Liver (tissue), 7 donors: ENCODE measurements at regions not wholly inside any gene's neighbourhood (a gene's known extent, or its start where the extent isn't known, plus 50 kb on each side); places are given as distances from the start of the nearest gene placed in this dataset.
"Not testable (repeated sequence)": the region's sequence is repeated elsewhere in the genome, so short reads cannot be mapped to it uniquely, and the experiment has no call there.

Experiments used
- DNase-seq: peaks from one replicate; pipeline ENCODE4 v3.0.0-alpha.2; 2017; ENCODE audit warnings: low spot score
- H3K27ac ChIP-seq, 2 donors: one replicate each; pipeline ENCODE4 v1.7.0; 2013; ENCODE audit warnings: inconsistent platforms in 2 of 2, low read length in 2 of 2, control low read depth in 1 of 2, low read depth in 1 of 2, mild to moderate bottlenecking in 1 of 2
- H3K27me3 ChIP-seq, 4 donors: one replicate each; pipeline versions ENCODE4 v1.6.1 to v1.7.0; 2013; ENCODE audit warnings: low read length in 3 of 4, inconsistent platforms in 1 of 4, mild to moderate bottlenecking in 1 of 4, moderate library complexity in 1 of 4; ENCODE audit not compliant: control insufficient read depth in 4 of 4, insufficient read depth in 4 of 4
- H3K36me3 ChIP-seq, 4 donors: one replicate each; pipeline versions ENCODE4 v1.6.1 to v1.7.0; 2013; ENCODE audit warnings: low read length in 3 of 4, mild to moderate bottlenecking in 3 of 4, low read depth in 1 of 4, moderate library complexity in 1 of 4; ENCODE audit not compliant: control insufficient read depth in 4 of 4, insufficient read depth in 3 of 4
- H3K4me1 ChIP-seq, 4 donors: one replicate each; pipeline versions ENCODE4 v1.6.1 to v1.7.0; 2013; ENCODE audit warnings: low read length in 3 of 4, mild to moderate bottlenecking in 3 of 4, moderate library complexity in 1 of 4; ENCODE audit not compliant: control insufficient read depth in 4 of 4, insufficient read depth in 4 of 4
- H3K4me3 ChIP-seq, 3 donors: one replicate each; pipeline versions ENCODE4 v1.6.1 to v1.7.0; 2013; ENCODE audit warnings: low read length in 3 of 3, control low read depth in 1 of 3, low read depth in 1 of 3, mild to moderate bottlenecking in 1 of 3
- H3K9ac ChIP-seq, 2 donors: one replicate each; pipeline ENCODE4 v1.7.0; 2013; ENCODE audit warnings: low read length in 2 of 2, mild to moderate bottlenecking in 2 of 2, moderate library complexity in 2 of 2, control low read depth in 1 of 2, low read depth in 1 of 2
- H3K9me3 ChIP-seq, 4 donors: one replicate each; pipeline versions ENCODE4 v1.6.1 to v1.7.0; 2013; ENCODE audit warnings: low read length in 3 of 4; ENCODE audit not compliant: control insufficient read depth in 4 of 4
- FOXA1 ChIP-seq: IDR thresholded peaks from 2 replicates; pipeline ENCODE4 v1.6.1; 2016; ENCODE audit warnings: antibody characterized with exemption
- FOXA2 ChIP-seq: IDR thresholded peaks from 2 replicates; pipeline ENCODE4 v1.6.1; 2016; ENCODE audit warnings: antibody characterized with exemption
- GABPA ChIP-seq, 2 donors: IDR thresholded peaks in 1 of 2; conservative IDR thresholded peaks in 1 of 2; 2 replicates each; pipeline ENCODE4 v1.6.1; 2016; ENCODE audit warnings: antibody characterized with exemption in 2 of 2, mild to moderate bottlenecking in 1 of 2, moderate library complexity in 1 of 2
- HNF4A ChIP-seq, 2 donors: conservative IDR thresholded peaks; 2 replicates each; pipeline ENCODE4 v1.6.1; 2016; ENCODE audit warnings: antibody characterized with exemption in 2 of 2, mild to moderate bottlenecking in 2 of 2
- HNF4G ChIP-seq: IDR thresholded peaks from 2 replicates; pipeline ENCODE4 v1.6.1; 2016; ENCODE audit warnings: antibody characterized with exemption
- JUND ChIP-seq, 2 donors: IDR thresholded peaks; 2 replicates each; pipeline ENCODE4 v1.6.1; 2016; ENCODE audit warnings: antibody characterized with exemption in 2 of 2
- NR2F2 ChIP-seq: IDR thresholded peaks from 2 replicates; pipeline ENCODE4 v1.6.1; 2016; ENCODE audit warnings: antibody characterized with exemption
- RXRA ChIP-seq, 2 donors: IDR thresholded peaks; 2 replicates each; pipeline ENCODE4 v1.6.1; 2017 to 2018; ENCODE audit warnings: antibody characterized with exemption in 2 of 2, mild to moderate bottlenecking in 1 of 2
- TAF1 ChIP-seq: conservative IDR thresholded peaks from 2 replicates; pipeline ENCODE4 v1.6.1; 2016; ENCODE audit warnings: antibody characterized with exemption, mild to moderate bottlenecking
- YY1 ChIP-seq: IDR thresholded peaks from 2 replicates; pipeline ENCODE4 v1.6.1; 2016; ENCODE audit warnings: antibody characterized with exemption, mild to moderate bottlenecking
- WGBS: extraction: QIAGEN DNeasy Blood & Tissue Kit; methylation state at CpG from one replicate; pipeline ENCODE4 v1.1.7; 2013; 5-methylcytosine and 5-hydroxymethylcytosine counted together
- TF ChIP-seq, protein P1 (sequence below): IDR thresholded peaks from 2 replicates; pipeline ENCODE4 v1.6.1; 2016; ENCODE audit warnings: antibody characterized with exemption, mild to moderate bottlenecking
- TF ChIP-seq, protein P2 (sequence below): IDR thresholded peaks from 2 replicates; pipeline ENCODE4 v1.6.1; 2016; ENCODE audit warnings: antibody characterized with exemption
- TF ChIP-seq, protein P3 (sequence below): IDR thresholded peaks from 2 replicates; pipeline ENCODE4 v1.6.1; 2016; ENCODE audit warnings: antibody characterized with exemption
- TF ChIP-seq, protein P4 (sequence below): IDR thresholded peaks from 2 replicates; pipeline ENCODE4 v1.6.1; 2016; ENCODE audit warnings: antibody characterized with exemption
- donor health status: healthy.
- donor health status: healthy.
- donor health status: healthy.
- donor health status: healthy.

DNA sequence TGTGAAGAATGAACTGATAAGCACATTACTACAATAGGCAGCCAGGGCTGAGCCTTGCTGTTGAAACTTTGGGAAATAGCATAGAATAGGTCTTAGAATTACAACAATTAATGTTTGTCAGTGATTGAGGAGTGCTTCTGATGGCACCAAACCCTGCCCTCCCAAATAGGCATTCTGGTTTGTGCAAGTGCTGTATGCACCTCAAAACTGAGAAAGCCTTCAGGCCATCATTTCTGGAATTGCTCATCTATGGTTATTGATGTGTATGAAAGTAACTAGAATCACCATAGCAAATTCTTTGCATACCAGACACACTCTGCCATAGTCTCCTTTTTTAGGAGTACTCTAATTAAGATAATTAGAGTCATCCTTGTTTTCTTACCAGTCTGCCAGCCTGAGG lies 585.0 kb upstream of the MBL2 start:
- Histone ChIP-seq H3K4me1 (peaks cover 0 to 13% (median 11%) of the 10 kb centered on the region in 4 donors), H3K36me3 (no peaks in the 10 kb centered on the region), H3K9me3 (no peaks in the 10 kb centered on the region), H3K9ac (no peak overlapping the region), H3K27ac (no peak overlapping the region), H3K27me3 (no peaks in the 10 kb centered on the region), H3K4me3 (no peak overlapping the region)
- TF ChIP-seq, protein P1, sequence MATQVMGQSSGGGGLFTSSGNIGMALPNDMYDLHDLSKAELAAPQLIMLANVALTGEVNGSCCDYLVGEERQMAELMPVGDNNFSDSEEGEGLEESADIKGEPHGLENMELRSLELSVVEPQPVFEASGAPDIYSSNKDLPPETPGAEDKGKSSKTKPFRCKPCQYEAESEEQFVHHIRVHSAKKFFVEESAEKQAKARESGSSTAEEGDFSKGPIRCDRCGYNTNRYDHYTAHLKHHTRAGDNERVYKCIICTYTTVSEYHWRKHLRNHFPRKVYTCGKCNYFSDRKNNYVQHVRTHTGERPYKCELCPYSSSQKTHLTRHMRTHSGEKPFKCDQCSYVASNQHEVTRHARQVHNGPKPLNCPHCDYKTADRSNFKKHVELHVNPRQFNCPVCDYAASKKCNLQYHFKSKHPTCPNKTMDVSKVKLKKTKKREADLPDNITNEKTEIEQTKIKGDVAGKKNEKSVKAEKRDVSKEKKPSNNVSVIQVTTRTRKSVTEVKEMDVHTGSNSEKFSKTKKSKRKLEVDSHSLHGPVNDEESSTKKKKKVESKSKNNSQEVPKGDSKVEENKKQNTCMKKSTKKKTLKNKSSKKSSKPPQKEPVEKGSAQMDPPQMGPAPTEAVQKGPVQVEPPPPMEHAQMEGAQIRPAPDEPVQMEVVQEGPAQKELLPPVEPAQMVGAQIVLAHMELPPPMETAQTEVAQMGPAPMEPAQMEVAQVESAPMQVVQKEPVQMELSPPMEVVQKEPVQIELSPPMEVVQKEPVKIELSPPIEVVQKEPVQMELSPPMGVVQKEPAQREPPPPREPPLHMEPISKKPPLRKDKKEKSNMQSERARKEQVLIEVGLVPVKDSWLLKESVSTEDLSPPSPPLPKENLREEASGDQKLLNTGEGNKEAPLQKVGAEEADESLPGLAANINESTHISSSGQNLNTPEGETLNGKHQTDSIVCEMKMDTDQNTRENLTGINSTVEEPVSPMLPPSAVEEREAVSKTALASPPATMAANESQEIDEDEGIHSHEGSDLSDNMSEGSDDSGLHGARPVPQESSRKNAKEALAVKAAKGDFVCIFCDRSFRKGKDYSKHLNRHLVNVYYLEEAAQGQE, result no peak
- TF ChIP-seq YY1, result no peak
- no peak for TF ChIP-seq GABPA (IDR thresholded peaks at IDR 0.05 in 1 of 2, conservative IDR thresholded peaks at IDR 0.05 in 1 of 2)
- TF ChIP-seq TAF1, result no peak
- no peak for TF ChIP-seq HNF4G
- TF ChIP-seq, protein P2, sequence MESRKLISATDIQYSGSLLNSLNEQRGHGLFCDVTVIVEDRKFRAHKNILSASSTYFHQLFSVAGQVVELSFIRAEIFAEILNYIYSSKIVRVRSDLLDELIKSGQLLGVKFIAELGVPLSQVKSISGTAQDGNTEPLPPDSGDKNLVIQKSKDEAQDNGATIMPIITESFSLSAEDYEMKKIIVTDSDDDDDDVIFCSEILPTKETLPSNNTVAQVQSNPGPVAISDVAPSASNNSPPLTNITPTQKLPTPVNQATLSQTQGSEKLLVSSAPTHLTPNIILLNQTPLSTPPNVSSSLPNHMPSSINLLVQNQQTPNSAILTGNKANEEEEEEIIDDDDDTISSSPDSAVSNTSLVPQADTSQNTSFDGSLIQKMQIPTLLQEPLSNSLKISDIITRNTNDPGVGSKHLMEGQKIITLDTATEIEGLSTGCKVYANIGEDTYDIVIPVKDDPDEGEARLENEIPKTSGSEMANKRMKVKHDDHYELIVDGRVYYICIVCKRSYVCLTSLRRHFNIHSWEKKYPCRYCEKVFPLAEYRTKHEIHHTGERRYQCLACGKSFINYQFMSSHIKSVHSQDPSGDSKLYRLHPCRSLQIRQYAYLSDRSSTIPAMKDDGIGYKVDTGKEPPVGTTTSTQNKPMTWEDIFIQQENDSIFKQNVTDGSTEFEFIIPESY, result no peak
- TF ChIP-seq JUND (IDR thresholded peaks at IDR 0.05), result no peak
- TF ChIP-seq HNF4A (conservative IDR thresholded peaks at IDR 0.05), result no peak
- no peak for TF ChIP-seq NR2F2
- TF ChIP-seq, protein P3, sequence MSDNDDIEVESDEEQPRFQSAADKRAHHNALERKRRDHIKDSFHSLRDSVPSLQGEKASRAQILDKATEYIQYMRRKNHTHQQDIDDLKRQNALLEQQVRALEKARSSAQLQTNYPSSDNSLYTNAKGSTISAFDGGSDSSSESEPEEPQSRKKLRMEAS, result no peak
- TF ChIP-seq, protein P4, sequence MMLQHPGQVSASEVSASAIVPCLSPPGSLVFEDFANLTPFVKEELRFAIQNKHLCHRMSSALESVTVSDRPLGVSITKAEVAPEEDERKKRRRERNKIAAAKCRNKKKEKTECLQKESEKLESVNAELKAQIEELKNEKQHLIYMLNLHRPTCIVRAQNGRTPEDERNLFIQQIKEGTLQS, result no peak
- no peak for TF ChIP-seq FOXA1
- TF ChIP-seq RXRA (IDR thresholded peaks at IDR 0.05), result no peak
- TF ChIP-seq FOXA2, result no peak
- no peak for DNase-seq

DNA sequence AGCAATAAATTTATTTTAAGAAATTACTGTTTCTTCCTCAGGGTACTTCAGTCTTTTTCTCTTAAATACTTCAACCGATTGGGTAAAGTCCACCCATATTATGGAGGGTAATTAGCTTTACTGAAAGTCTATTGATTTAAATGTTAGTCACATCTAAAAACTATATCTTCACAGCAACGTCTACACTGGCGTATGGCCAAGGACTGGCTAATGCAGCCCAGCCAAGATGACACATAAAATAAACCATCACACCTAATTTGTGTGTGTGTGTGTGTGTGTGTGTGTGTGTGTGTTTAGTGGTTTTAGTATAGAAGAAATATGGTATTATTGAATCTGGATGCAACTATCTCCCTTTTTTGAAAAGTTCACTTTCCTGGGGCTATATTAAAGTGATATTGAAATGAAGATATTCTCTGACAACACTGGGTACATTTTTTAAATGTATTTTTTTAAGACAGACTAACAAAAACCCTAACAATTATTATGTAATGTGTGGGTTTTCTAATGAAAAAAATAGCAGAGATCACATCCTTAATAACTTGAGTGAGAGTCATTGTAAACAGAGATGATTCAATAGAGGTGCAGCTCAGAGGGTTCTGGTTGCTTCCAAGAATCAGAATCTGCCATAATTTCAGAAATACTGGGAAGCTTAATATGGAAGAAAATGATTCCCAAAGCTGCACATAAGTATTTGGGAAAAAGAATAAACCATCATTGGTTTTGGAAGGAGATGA lies 584.2 kb upstream of the MBL2 start:
- DNase-seq, result no peak

DNA sequence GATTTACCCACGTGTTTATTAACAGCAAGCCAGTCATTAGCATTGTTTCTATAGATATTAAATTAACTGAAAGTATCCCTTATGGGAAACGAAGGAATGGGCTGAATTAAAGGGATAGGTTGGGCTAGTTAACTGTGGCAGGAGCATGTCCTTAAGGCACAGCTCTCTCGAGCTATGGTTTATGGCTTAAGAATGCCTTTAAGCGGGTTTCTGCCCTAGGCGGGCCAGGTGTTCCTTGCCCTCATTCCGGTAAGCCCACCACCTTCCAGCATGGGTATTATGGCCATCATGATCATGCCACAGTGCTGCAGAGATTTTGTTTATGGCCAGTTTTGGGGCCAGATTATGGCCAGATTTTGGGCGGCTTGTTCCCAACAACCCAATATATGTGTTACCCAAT lies 569.9 kb upstream of the MBL2 start:
- DNase-seq, H3K4me1 ChIP-seq: not testable (repeated sequence)
- 88% methylated on average over 7 of the region's 7 CpGs for whole genome bisulfite sequencing

More for the DNA sequence above, 584.2 kb upstream of the MBL2 start:
- TF ChIP-seq RXRA (IDR thresholded peaks at IDR 0.05) (no peak), HNF4A (conservative IDR thresholded peaks at IDR 0.05) (no peak)
- Histone ChIP-seq H3K27me3 (no peaks in the 10 kb centered on the region), H3K9ac (no peak overlapping the region), H3K4me3 (no peak overlapping the region), H3K9me3 (no peaks in the 10 kb centered on the region), H3K36me3 (no peaks in the 10 kb centered on the region), H3K27ac (no peak overlapping the region), H3K4me1 (peaks cover 0 to 9% (median 7%) of the 10 kb centered on the region in 4 donors)
- 70% methylated on average over 3 of the region's 3 CpGs for WGBS

DNA sequence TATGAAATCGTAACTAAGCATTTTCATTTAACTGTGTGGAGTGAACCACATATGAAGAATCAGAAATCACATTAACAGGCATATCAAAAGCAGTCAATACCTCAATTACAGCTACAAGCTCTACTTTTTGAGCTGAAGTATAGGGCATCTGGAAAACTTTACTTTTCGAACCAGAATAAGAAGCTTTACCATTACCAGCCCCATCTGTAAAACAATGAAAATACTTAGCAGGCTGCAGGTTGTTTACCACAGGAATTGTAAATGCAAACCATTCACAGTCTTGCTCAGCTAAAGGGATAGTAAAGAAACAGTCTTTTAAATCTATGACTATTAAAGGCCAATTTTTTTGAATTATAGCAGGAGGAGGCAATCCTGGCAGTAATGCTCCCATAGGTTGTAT lies 565.6 kb upstream of the MBL2 start:
- 80% methylated on average over 2 of the region's 2 CpGs for WGBS

More for the DNA sequence above, 569.9 kb upstream of the MBL2 start:
- H3K36me3 ChIP-seq, H3K27ac ChIP-seq, H3K9ac ChIP-seq, H3K27me3 ChIP-seq, H3K4me3 ChIP-seq, H3K9me3 ChIP-seq: not testable (repeated sequence)

DNA sequence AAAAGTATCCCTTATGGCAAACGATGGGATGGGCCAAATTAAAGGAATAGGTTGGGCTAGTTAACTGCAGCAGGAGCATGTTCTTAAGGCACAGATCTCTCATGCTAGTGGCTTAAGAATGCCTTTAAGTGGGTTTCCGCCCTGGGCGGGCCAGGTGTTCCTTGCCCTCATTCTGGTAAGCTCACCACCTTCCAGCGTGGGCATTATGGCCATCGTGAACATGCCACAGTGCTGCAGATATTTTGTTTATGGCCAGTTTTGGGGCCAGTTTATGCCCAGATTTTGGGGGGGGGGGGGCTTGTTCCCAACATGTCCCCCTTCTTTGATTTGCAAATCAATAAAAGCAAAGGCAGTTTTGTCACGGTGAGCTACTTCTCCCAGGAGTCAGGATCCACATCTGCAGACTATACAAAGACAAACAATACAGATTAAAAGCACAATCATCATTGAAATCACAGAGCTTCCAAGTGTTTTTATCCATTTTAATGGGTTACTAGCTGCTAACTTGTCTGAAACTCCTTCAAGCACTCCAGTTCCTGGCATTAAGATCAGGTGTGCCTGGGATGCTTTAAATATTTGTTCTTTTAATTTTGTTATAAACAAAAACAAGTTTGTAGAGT lies 563.3 kb upstream of the MBL2 start:
- H3K4me1 ChIP-seq, H3K36me3 ChIP-seq, DNase-seq, H3K27me3 ChIP-seq, H3K9ac ChIP-seq, H3K27ac ChIP-seq, H3K4me3 ChIP-seq, H3K9me3 ChIP-seq: not testable (repeated sequence)
- WGBS, result 91% methylated on average over 6 of the region's 6 CpGs

More for the DNA sequence above, 565.6 kb upstream of the MBL2 start:
- not testable (repeated sequence) for H3K4me1 ChIP-seq, H3K36me3 ChIP-seq, H3K9me3 ChIP-seq, H3K27ac ChIP-seq, DNase-seq, H3K4me3 ChIP-seq, H3K27me3 ChIP-seq, H3K9ac ChIP-seq
